Mesothelial cell of epicardium (in vitro differentiated cells): ENCODE measurements at regions not wholly inside any gene's neighbourhood (a gene's known extent, or its start where the extent isn't known, plus 50 kb on each side); places are given as distances from the start of the nearest gene placed in this dataset.

Experiments
- DNase-seq, 2 experiments: peaks; one replicate each; pipeline ENCODE4 v3.0.0; 2021; ENCODE audit warnings: low spot score in 2 of 2; ENCODE audit not compliant: unreplicated experiment in 2 of 2
- H3K27ac Mint-ChIP-seq: 2 replicates; pipeline ENCODE4 v1.8.0; 2021; ENCODE audit warnings: mixed read lengths
- H3K27me3 Mint-ChIP-seq: 2 replicates; pipeline ENCODE4 v1.8.0; 2021; ENCODE audit warnings: low read depth, mixed read lengths
- H3K36me3 Mint-ChIP-seq: 2 replicates; pipeline ENCODE4 v1.8.0; 2021; ENCODE audit warnings: mixed read lengths
- H3K4me1 Mint-ChIP-seq: 2 replicates; pipeline ENCODE4 v1.8.0; 2021; ENCODE audit warnings: mixed read lengths
- H3K4me3 Mint-ChIP-seq: 2 replicates; pipeline ENCODE4 v1.8.0; 2021; ENCODE audit warnings: mild to moderate bottlenecking, moderate library complexity, mixed read lengths
- H3K9me3 Mint-ChIP-seq: 2 replicates; pipeline ENCODE4 v1.8.0; 2021; ENCODE audit warnings: mixed read lengths
- TF ChIP-seq, protein P1 (sequence below): fragments of 200-600 bp; sonication (generic); IDR thresholded peaks from one replicate; pipeline ENCODE4 v1.5.0; 2021; ENCODE audit warnings: antibody characterized with exemption; ENCODE audit not compliant: unreplicated experiment

DNA sequence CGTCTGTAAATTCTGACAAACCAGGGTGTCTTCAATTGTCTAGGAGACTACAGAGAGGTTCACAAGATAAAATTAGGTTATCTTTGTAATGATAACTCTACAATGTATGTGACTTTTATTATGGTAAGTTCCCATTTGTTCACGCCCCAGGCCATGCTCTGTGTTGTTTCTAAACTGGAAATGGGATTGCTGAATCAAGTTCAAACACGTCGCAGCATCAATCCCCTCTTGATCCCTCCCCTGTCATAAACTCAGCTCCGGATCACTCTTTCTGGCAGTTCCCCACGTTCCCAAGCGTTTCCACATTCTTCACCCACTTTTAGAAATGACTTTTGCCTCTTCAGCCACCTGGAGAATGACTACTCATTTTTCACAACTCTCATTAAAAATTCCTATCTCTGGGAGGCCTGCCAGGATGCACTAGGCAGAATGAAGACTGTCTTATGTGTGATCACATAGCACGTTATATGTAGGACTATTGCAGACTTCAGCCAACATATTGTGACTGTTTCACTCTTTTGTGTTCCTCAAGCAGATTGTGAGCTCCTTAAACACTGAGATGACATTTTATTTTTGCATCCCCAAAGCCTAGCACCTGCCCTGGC lies 1124.2 kb upstream of the WWC1 start:
- no peak for DNase-seq
- H3K27me3 Mint-ChIP-seq: peaks cover 13% of the 10 kb centered on the region
- H3K36me3 Mint-ChIP-seq: no peaks in the 10 kb centered on the region
- H3K4me3 Mint-ChIP-seq: no peak overlapping the region
- no peak overlapping the region for H3K27ac Mint-ChIP-seq
- TF ChIP-seq, protein P1, sequence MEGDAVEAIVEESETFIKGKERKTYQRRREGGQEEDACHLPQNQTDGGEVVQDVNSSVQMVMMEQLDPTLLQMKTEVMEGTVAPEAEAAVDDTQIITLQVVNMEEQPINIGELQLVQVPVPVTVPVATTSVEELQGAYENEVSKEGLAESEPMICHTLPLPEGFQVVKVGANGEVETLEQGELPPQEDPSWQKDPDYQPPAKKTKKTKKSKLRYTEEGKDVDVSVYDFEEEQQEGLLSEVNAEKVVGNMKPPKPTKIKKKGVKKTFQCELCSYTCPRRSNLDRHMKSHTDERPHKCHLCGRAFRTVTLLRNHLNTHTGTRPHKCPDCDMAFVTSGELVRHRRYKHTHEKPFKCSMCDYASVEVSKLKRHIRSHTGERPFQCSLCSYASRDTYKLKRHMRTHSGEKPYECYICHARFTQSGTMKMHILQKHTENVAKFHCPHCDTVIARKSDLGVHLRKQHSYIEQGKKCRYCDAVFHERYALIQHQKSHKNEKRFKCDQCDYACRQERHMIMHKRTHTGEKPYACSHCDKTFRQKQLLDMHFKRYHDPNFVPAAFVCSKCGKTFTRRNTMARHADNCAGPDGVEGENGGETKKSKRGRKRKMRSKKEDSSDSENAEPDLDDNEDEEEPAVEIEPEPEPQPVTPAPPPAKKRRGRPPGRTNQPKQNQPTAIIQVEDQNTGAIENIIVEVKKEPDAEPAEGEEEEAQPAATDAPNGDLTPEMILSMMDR: no peak
- H3K4me1 Mint-ChIP-seq: peaks cover 7% of the 10 kb centered on the region
- H3K9me3 Mint-ChIP-seq: no peaks in the 10 kb centered on the region

DNA sequence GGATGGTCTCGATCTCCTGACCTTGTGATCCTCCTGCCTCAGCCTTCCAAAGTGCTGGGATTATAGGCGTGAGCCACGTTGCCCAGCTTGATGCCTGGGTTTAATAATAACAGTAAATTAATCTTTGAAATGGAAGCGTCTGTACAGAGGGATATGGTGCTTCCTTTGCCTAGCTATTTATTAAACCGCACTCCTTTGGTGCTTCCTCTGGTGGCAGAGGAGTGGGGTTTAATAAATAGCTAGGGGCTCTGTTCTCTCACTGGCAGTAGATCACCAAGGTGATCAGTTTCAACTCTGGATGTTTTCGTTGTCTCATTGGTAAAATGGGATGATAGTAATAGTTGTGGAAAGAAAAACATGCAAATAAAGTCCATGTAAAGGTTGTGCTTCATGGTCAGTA lies 1122.5 kb upstream of the WWC1 start:
- Mint-ChIP-seq H3K27ac (no peak overlapping the region), H3K4me1 (peaks cover 14% of the 10 kb centered on the region), H3K9me3 (no peaks in the 10 kb centered on the region), H3K36me3 (no peaks in the 10 kb centered on the region), H3K27me3 (peaks cover 10% of the 10 kb centered on the region), H3K4me3 (no peak overlapping the region)
- TF ChIP-seq, protein P1: no peak
- no peak for DNase-seq

DNA sequence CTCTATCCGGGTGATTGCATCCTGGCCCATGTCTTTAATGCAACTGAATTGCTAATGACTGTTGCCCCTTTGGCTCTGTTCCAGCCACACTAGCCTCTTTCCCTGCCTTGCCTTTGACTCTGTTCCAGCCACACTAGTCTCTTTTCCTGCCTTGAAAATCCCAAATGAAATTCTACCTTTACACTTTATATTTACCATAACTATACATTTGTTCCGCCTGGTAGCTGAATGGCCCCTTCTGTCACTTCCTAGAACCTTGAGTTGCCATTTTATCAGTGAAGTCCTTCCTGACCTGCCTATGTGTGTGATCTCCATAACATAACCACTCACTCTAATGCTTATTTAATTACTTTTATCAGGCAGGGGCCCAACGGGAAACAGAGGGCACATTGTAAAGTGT lies 1120.4 kb upstream of the WWC1 start:
- Mint-ChIP-seq H3K9me3 (no peaks in the 10 kb centered on the region), H3K27me3 (peaks cover 3% of the 10 kb centered on the region), H3K4me1 (peaks cover 14% of the 10 kb centered on the region), H3K36me3 (no peaks in the 10 kb centered on the region), H3K27ac (no peak overlapping the region), H3K4me3 (no peak overlapping the region)
- TF ChIP-seq, protein P1: no peak
- no peak for DNase-seq

DNA sequence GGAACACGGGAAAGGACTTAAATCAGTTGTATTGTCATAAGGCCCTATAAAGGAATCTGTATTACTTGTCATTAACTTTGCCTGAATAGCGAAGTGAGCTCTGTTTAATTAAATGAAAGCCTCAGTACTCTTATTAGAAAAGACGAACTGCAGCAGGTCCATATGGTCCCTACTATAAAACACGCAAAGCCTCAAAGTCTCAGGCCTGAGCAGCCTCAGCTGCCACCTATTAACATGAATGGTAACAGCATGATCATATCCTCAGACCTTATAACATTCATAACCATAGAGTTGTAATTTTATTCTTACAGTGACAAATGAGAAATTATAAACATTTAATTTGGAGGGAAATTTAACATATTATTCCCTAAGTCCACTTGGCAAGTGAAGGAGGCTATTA lies 1113.7 kb upstream of the WWC1 start:
- Mint-ChIP-seq H3K36me3 (no peaks in the 10 kb centered on the region), H3K4me3 (no peak overlapping the region), H3K27me3 (no peaks in the 10 kb centered on the region), H3K27ac (no peak overlapping the region), H3K9me3 (no peaks in the 10 kb centered on the region), H3K4me1 (peaks cover 7% of the 10 kb centered on the region)
- no peak for DNase-seq
- TF ChIP-seq, protein P1: no peak

DNA sequence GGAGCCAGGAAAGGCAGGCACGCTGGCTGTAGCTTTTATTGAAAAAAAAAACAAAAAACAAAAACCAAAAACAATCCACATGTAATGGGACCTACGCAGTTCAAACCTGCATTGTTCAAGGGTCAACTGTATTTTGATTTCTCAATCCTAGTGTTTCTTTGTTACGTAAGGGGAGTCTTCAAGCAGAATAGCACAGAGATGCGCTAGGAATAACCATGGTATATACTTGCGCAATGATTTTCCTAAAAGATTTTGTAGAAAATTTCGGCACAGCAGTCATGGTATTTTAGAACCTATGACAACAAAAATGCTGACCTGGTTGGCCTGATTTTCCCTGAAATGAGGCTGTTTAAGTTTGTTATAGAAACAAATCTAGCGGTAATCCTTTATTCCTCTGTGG lies 1110.5 kb upstream of the WWC1 start:
- TF ChIP-seq, protein P1: no peak
- Mint-ChIP-seq H3K36me3 (no peaks in the 10 kb centered on the region), H3K9me3 (no peaks in the 10 kb centered on the region)

DNA sequence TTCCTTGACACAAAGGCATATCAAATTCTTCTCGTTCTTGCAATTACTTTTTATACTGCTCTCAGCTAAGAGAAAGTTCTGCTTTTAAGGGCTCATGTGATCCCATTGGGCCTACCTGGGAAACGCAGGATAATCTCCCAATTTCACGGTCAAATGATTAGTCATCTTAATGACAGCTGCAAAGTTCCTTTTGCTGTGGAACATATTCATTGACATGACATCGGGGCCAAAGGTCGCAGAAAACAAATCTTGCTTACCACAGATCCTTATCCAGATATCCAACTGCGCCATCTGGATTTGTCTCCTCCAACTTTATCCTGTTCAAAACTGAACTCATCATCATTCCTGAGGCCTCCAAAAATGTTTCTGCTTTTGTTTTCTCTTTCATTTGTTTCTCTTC lies 1085.6 kb upstream of the WWC1 start:
- Mint-ChIP-seq H3K4me3 (no peak overlapping the region), H3K9me3 (peaks cover 11% of the 10 kb centered on the region), H3K4me1 (no peaks in the 10 kb centered on the region), H3K27me3 (peaks cover 2% of the 10 kb centered on the region), H3K36me3 (peaks cover 3% of the 10 kb centered on the region), H3K27ac (no peak overlapping the region)
- TF ChIP-seq, protein P1: no peak
- no peak for DNase-seq

More for the DNA sequence above, 1110.5 kb upstream of the WWC1 start:
- Mint-ChIP-seq H3K4me3 (no peak overlapping the region), H3K27me3 (no peaks in the 10 kb centered on the region), H3K27ac (no peak overlapping the region), H3K4me1 (peaks cover 4% of the 10 kb centered on the region)
- no peak for DNase-seq
